T-helper 2 cell treated with Interferon-gamma antibody and Interleukin-4, amounts not matched to agents 100 ng/mL and 5 ng/mL, for 36 hours (primary cell): ENCODE measurements at regions not wholly inside any gene's neighbourhood (a gene's known extent, or its start where the extent isn't known, plus 50 kb on each side); places are given as distances from the start of the nearest gene placed in this dataset.

Experiments
- intact Hi-C: fragments of 100-400 bp; cut with micrococcal nuclease; formaldehyde crosslinking; loops from one replicate; pipeline ENCODE4 v1.15.1; 2023

DNA sequence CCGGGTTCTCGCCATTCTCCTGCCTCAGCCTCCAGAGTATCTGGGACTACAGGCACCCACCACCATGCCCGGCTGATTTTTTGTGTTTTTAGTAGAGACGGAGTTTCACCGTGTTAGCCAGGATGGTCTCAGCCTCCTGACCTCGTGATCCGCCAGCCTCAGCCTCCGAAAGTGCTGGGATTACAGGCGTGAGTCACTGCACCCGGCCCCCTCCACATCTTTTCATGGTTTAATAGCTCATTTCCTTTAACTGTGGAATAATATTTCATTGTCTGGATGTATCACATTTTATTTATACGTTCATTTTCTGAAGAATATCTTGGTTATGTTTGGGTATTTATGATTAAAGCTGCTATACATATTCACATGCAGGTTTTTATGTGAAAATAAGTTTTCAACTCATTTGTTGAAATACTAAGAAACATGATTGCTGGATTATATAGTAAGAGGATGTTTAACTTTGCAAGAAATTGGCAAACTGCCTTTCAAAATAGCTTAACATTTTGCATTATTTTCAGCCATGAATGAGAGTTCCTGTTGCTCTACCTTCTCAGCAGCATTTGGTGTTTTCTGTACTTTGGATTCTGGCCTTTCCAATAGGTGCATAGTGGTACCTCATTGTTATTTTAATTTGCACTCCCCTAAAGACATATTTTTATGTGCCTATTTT lies 591.9 kb downstream of the TECRL start:
- intact Hi-C loops: loop anchor here (5.0 kb wide), 1 partner anchor 35 kb away; no protein-coding TSS in a partner anchor

DNA sequence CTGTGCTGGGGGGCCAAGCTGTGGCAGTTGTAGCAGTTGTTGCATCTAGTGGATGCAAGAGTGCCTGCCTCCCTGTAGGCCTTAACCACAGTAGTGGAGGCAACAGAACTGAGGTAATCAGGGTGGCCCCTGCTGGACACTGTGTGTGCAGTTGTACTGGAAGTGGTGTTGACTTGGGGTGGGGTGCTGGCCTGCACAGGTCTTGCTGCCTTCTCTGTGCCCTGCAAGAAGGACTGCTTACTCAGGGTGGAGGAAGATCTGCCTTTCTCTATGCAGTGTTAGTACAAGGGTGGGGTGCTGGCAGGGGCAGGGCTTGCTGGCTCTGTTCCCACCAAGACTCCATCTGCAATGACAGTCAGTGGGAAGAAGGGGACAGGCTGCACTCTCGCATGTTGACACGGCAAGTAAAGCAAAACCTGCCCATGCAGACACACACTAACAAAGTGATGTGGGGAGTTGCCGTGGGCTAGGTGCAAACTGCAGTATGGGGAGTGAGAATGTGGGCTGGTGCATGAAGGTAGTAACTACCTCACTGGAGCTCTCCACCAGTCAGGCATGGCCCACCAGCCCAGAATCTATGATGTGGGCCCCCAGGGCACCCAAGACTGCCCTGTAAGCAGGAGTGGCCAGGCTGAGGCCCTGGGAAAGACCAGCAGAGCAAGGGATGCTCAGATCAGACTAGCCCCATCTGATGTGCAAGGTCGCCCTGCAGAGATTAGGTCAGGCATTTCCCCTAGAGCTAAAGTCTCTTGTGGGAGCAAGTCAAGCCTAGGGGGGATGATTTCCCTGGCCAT lies 594.9 kb downstream of the TECRL start:
- intact Hi-C loops: no loop called here

DNA sequence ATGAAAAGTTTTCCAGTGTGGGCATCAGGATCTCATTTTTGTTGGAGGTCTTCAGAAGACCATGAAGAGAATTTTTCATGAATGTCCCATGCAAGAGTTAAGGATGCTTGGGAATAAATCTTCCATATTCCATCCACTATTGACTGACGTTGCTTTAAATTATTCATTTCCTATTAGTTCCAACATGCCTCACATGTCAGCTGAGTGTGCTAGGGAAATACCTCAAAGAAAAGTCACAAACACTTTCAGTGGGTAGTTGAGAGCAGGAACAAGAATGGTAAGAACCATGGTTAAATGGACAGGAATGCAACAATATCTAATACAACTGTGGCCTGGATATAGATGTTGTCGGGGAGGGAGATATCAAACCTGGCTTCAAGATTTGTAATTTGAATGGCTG lies 610.1 kb downstream of the TECRL start:
- intact Hi-C loops: no loop called here

DNA sequence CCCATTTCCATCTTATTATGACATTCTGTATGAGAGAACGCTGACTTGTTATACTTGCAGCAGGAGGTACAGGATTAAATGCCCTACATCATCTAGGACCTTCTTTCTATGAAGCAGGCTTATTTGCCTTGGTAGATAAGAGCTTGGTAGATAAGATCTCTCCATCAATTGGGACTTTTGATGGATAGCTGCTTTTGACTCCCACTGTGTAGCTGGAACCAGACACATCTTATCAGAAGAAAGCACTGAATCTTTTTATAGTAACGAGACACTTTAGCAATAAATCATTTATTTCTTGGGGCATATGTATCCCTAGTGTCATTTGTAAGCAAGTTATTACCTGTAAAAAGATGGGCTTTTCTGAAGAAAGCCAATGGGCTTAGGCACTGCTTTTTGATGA lies 613.9 kb downstream of the TECRL start:
- intact Hi-C loops: no loop called here

DNA sequence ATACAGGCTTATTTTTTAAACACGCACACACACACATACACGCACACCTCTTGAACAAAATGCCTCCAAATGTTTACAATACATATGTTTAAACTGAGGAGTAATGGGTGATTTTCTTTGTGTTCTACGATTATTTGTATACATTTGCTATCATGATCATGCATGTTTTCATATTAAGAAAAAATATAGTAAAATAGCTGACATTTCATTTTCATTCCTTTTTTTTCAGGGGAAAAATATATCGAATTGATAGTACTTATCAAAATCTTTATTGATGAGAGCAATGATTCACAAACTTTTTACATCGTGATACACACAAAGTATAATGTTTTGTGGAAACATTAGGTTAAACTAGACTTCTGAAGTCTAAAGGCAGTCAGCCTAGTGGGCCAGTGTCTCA lies 618.9 kb downstream of the TECRL start:
- intact Hi-C loops: no loop called here

DNA sequence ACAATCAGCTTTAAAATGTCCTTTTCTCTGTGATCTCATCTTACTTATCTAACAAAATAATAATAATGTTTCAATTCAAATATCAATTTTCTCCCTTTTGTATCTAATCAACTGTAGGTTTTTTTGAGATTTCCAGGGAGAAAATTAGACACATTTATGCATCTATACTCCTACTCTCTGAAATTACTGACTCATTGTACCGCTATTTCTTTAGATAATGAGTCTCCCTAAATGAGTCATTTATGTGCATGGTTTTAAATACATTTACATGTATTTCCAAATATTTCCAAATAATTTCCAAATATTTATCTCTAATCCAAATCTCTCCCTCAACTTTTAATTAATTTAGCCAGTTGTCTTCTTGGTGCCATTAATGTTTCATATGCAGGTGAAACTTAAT lies 621.0 kb downstream of the TECRL start:
- intact Hi-C loops: no loop called here

DNA sequence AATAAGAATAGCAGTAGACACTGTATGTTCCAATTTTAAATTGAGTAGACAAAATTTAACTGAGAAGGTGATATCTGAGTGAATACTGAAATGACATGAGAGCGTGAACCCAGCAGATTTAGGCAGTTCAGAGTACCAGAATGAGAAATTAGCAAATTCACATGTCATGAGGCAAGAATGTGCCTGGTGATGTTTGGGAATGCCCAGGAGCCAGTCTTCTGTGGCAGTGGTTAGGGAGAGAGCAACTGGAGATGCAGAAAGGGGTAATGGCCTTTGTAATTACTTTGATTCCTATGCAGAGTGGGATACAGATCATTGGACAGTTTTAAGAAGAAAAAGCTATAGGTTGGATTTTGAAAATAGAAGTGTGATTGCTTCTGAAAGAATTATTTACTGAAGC lies 621.9 kb downstream of the TECRL start:
- intact Hi-C loops: no loop called here

DNA sequence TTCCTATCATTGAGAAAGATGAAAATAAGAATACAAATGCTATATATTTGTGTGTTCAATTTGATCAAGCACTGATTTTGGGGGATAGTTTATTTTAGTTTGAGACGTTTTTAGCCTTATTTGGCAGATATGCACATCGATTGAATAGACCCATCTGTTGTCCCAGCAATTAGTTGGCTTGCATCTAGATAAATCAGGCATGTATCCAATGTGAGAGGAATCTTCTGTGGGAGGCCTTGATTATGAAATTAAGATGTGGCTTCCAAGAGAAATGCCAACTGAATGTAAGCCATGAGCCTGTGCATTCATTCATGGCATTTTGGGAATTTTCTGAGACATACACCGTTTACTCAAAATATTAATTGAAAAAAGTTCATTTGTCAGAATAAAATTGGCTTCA lies 623.1 kb downstream of the TECRL start:
- intact Hi-C loops: no loop called here

DNA sequence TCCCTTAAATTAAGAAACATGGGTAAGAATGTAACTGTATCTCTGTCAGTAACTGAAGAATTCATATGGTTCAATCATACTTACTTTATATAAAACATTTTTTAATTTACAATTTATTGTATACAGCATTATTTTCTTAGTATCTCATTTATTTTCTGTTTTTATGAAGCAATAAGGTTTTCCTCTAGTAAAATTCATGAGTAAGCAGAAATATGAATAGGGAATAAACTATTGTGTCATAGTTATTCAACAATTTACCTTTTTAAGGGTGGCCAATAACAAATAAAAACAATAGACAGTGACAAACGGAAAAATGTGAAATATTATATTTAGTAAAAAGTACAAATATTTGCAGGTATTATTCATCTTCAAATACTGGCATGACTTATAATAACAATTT lies 624.4 kb downstream of the TECRL start:
- intact Hi-C loops: no loop called here

DNA sequence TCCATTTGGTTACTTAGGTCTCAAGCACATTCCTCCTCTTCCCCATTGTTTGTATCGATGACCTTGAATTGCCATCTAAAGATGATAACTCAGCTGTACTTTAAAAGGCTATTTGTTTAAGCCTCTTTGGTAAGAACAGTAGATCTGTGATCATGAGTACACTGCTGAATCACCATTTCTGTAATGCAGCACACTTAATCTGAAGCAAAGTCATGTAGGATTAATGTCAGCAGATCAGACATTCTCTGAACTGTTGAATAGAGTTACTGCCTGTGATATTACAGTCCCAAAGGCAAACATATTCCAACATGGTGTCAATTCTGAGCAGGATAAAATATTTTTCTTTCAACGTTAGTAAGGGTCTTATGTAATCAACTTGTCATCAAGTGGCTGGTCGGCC lies 631.6 kb downstream of the TECRL start:
- intact Hi-C loops: no loop called here

DNA sequence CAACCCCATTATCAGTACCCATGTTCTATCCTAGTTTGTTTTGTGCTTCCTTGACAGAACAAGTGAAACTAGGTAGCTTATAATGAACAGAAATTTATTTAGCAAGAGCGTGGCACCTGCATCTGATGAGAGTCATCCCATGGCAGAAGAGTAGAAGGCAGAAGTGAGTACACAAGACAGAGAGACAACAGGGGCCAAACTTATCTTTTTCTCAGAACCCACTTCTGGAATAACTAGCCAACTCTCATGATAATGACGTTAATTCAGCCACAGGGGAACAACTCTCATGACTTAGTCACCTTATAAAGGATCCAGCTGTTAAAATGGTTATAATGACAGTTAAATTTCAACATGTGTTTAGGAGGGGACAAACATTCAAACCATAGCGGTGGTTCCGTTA lies 644.9 kb downstream of the TECRL start:
- intact Hi-C loops: loop anchor here (10.0 kb wide), 1 partner anchor 60 kb away; no protein-coding TSS in a partner anchor

DNA sequence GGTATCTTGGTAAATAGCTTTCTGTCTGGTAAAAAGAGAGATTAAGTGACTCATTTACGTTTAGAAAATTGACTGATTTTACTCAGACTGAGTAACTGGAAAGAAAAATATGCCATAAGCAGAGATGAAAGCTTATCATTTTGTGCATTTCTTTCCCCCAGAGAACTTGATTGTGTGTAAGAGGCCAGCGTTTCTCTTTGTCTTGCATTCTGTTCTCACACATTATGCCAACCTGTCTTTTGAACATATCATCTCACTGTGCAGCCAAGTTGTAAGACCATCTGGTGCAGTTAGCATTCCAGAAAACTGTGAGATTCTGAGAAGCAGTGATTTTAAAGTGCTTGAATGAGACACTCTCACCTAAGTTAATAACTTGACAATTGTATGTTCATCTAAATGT lies 651.3 kb downstream of the TECRL start:
- intact Hi-C loops: no loop called here

DNA sequence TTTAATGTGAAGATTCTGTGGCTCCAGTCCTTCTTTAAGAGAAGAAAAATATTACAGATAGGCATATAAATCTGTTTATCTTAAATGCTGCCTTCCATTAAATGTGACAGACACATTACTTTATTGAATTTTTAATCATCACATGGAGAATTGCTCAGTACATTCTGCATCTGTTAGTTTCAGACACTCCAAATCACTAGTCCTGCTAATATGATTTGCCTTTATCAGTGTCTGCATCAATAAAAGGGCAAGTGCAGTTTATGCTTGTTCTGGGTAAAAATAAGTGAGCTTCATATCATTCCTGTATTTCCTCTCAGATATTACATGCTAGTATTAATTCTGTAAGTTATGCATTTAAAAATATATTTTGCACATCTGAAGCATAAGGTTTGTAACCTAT lies 666.4 kb downstream of the TECRL start:
- intact Hi-C loops: no loop called here

DNA sequence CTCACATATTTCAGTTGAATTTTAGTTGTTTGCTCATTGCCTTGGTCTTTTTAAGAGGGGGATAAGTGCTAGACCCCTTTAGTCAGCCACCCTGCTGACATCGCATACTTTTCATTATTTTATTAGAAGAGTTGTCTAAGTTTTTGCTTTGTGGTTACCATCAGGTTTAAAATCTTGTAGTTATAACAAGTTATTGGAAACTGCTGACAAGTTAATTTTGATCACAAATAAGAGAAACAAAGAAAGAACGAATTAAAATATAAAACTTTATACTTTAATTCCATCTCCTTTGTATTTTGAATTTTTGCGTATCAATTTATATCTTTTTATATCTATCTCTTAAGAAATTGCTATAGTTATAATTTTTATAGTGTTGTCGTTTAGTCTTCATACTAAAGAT lies 679.7 kb downstream of the TECRL start:
- intact Hi-C loops: no loop called here

DNA sequence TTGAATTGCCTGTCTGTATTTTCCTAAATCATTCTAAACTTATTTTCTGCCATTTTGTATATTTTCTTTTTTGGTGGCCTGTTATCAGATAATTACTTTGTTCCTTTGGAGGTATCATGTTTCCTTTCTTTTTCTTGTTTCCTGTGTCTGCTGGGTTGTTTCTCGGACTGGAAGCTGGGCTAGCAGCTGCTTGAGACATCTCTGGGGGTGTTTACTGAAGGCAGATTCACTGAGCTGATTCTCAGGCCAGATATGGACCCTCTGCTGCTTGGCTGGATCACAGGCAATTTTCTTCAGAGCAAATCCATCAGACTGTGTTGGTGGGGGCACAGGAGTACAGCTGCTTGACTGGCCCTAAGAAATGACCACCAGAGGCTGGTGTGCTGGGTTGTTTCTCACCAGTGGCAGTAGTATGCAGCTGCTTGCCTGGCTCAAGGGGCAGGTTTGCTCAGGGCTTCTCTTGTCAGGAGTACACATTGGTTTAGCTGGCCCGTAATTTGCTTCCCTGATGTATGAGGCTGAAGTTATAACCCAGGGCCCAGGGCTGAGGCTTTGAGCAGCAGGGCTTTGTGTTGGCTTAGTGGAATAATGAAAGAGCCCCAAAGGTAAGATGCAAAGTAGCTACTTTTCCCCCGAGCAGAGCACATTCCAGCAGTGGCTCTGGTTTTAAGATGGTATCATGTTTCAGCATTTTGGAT lies 680.6 kb downstream of the TECRL start:
- intact Hi-C loops: no loop called here

DNA sequence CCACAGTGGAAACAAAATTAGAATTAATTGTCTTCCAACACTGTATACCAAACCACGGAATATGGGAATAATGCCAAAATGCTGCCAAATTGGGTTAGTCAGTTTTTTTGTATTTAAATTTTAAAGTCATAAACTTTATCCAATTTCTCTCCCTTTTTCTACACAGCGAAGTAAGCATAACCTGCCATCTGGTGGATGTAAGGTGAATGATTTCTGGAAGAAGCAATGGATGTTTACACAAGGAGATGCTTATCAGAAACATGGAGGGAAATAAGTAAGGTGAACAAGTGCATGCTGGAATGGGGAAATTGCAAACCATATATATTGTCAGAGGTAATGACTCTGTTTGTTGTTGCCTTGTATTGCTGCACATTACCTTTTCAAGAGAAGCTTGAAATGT lies 691.9 kb downstream of the TECRL start:
- intact Hi-C loops: no loop called here

DNA sequence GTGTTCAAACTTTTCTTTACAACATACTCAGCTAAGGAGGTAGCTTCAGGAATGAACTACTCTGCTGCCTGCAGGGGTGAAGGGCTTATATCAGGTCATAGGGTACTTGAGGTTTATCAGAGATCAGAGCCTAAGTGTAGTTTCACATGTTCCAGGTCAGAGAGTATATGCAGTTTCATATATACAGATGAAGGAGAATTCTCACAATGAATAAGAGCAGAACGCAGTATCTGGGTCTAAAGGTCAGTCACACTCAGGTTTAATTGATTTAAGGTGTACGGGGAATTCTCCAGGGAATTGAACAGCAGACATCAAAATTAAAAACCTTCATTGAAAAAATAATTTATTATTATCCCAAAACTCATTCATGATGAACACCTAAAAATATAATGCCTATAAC lies 700.6 kb downstream of the TECRL start:
- intact Hi-C loops: no loop called here

DNA sequence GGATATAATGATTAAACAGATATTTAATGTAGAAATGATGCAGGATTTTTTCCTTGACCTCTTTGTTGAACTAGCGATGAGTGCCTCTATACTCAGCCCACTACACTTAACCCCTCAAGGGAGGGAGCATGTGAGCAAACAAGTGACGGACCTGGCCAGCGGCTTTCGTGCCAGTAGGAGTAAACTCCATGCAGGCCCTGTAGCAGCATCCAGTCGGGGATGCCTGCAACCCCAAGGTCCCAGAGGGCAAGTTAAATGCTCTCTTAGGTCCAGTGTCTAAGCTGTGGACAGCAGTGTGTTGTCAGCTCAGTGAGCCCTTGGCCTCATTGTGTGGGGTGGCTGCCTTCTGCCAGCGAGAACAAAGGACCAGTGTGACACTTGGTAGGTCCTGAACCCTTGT lies 708.7 kb downstream of the TECRL start:
- intact Hi-C loops: no loop called here

DNA sequence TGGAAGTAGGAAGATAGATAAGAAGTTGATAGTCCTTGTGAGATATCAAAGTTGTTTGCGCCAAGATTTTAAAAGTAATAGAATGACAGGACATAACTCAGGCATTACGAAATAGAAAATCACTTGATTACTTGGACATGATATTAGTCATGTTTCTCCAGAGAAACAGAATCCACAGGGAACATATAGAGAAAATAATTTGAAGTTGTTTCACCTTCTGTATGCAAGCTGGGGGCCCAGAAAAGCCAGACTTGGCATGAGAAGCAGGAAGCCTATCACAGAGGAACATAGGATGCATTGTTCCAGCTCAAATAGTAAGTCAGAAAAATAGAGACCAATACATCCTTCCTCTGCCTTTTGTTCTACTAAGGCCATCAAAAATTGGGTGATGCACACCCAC lies 715.9 kb downstream of the TECRL start:
- intact Hi-C loops: no loop called here

DNA sequence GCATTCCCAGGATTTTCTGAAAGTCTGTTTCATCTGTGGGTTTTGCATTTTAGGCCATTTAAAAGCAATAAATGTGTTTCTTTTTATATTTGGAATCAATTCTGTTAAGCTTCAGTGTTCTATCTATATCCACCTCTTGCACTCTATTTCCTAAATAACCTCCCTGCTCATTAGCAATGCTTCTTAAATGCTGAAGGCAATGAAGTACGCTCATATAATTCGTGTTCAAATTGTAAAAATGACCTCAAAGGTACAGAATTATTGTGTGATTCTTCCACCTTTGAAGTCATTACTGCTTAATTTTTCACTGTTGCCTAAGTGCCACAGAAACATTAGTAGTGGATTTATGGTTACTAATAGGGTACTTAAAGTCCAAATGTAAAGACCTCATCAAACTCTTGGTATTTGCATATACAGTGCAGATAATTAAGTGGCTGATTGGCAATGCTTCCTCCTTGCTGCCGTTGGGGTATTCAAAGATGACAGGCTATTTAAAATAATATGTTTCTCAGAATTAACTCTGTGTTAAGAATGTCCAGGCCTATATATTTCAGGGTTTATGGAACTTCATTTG lies 730.8 kb downstream of the TECRL start:
- intact Hi-C loops: no loop called here

DNA sequence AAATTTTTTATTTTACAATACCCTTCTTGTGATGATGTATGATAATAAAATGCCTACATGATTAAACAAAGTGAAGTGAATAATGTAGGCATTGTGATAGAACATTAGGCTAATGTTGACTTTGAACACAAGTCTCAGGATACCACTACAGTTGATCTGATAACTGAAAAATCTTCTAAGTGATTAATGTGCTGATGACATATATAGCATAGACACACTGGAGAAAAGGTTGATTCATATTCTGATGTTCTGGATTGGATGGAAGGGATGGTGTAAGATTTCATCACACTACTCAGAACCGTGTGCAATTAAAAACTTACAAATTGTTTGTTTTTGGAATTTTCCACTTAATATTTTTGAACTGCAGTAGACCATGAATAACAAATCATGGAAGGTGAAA lies 738.5 kb downstream of the TECRL start:
- intact Hi-C loops: no loop called here

DNA sequence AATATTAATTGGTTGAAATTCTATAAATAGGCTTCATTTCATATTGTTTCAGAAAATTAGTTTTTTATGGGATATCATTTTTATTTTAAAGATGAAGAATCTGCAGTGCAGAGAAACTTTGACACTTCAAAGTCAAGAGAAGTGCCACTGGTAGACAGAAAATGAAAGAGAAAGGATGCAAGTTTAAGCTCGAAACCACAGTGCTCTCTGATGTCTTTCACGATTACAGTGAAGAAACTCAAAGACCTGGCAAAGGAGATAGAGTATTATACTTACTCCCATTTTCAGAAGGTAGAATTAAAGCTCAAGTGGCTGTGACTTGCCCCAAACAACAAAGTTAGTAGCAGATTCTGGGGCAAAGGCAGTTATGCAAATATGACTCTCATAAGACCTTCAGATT lies 745.4 kb downstream of the TECRL start:
- intact Hi-C loops: no loop called here
